ENCODE measurements at regions not wholly inside any gene's neighbourhood (a gene's known extent, or its start where the extent isn't known, plus 50 kb on each side); places are given as distances from the start of the nearest gene placed in this dataset.

DNA sequence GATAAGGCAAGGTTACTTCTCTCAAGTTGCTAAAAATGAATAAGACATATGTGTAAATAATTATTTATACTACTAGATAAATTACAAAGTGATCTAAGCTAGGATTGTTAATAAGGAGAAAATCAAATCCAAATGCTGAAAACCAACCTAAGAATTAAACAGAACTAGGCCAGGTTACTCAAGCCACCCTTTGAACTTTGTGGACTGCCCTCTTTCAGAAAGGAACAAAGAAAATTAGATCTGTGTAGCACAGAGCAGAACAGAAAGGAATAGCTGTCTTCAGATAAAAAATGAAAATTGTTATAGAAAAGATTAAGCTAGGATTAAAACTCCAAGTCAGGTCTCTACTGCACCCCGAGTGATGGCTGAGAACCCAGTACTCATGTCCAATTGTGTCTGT lies 158.2 kb upstream of the LRIG1 start:
- no peak overlapping the region for H3K4me3 ChIP-seq (ENCODE audit: low read depth, low read length)
- no peak for TF ChIP-seq CTCF (IDR thresholded peaks at IDR 0.05; ENCODE audit: control insufficient read depth, extremely low read depth, insufficient read depth)
- DNase-seq (ENCODE audit: low read depth): no peak

DNA sequence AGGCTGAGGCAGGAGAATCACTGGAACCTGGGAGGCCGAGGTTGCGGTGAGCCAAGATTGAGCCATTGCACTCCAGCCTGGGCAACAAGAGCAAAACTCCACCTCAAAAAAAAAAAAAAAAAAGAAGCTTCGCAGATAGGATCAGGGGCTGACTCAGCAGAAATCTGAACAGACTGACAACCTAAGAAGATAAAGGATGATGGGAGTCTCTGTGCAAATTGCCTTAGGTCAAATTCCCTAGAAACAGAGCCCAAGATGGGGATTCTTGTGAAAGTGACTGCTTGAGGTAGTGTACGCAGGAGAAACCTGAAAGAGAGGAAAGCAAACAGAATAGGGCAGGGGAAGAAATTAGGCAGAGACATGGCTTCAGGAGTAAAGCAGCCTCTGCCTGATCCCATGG lies 160.8 kb upstream of the LRIG1 start:
- TF ChIP-seq CTCF (IDR thresholded peaks at IDR 0.05; ENCODE audit: control insufficient read depth, extremely low read depth, insufficient read depth): no peak
- no peak overlapping the region for H3K4me3 ChIP-seq (ENCODE audit: low read depth, low read length)
- no peak for DNase-seq (ENCODE audit: low read depth)

GRCh38 chr3:66662894-66663293 lies 162.1 kb upstream of the LRIG1 start:
- no peak overlapping the region for H3K4me3 ChIP-seq (ENCODE audit: low read depth, low read length)
- TF ChIP-seq CTCF (IDR thresholded peaks at IDR 0.05; ENCODE audit: control insufficient read depth, extremely low read depth, insufficient read depth): no peak
- DNase-seq (ENCODE audit: low read depth): no peak

- peak; percentile 17 for DNase-seq (ENCODE audit: low read depth)
- H3K4me3 ChIP-seq (ENCODE audit: low read depth, low read length): no peak overlapping the region
- no peak for TF ChIP-seq CTCF (IDR thresholded peaks at IDR 0.05; ENCODE audit: control insufficient read depth, extremely low read depth, insufficient read depth)
These were observed 164.3 kb upstream of the LRIG1 start for GRCh38 chr3:66665021-66665695.

- no peak for TF ChIP-seq CTCF (IDR thresholded peaks at IDR 0.05; ENCODE audit: control insufficient read depth, extremely low read depth, insufficient read depth)
- DNase-seq (ENCODE audit: low read depth): no peak
- H3K4me3 ChIP-seq (ENCODE audit: low read depth, low read length): no peak overlapping the region
These were observed 165.5 kb upstream of the LRIG1 start for GRCh38 chr3:66666362-66666761.

GRCh38 chr3:66667263-66667662 lies 166.4 kb upstream of the LRIG1 start:
- no peak overlapping the region for H3K4me3 ChIP-seq (ENCODE audit: low read depth, low read length)
- no peak for DNase-seq (ENCODE audit: low read depth)
- TF ChIP-seq CTCF (IDR thresholded peaks at IDR 0.05; ENCODE audit: control insufficient read depth, extremely low read depth, insufficient read depth): no peak

DNA sequence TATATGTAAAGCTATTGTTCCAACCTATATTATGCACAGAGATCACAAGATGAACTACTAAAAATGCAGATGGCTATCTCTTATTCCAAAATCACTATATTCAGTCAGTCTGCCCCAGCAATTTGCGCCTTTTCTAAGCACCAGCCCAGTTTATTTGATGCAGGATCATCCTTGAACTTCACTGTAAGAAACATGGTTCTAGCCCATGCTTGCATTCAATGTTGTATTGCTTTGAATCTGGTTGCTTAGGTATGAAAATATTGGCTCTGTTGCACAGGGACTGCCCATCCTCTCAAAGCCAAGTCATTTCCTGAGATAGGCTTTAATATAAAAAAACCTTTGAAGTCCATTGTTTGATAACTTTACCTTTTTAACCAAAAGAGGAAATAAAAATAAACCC lies 170.5 kb upstream of the LRIG1 start:
- TF ChIP-seq CTCF (IDR thresholded peaks at IDR 0.05; ENCODE audit: control insufficient read depth, extremely low read depth, insufficient read depth): no peak
- no peak for DNase-seq (ENCODE audit: low read depth)
- no peak overlapping the region for H3K4me3 ChIP-seq (ENCODE audit: low read depth, low read length)

All from LNCaP clone FGC (cell line).